Cardiac fibroblast (primary cell): ENCODE measurements at regions not wholly inside any gene's neighbourhood (a gene's known extent, or its start where the extent isn't known, plus 50 kb on each side); places are given as distances from the start of the nearest gene placed in this dataset.

Experiments
- DNase-seq, 2 donors: peaks; one replicate each; pipeline versions ENCODE4 v3.0.0 to v3.0.0-alpha.2; 2010; ENCODE audit warnings: low read depth in 2 of 2
- H3K4me3 ChIP-seq, 2 donors: replicated peaks in 1 of 2; 1 replicate in 1 of 2; 2 replicates in 1 of 2; pipeline ENCODE4 v1.5.1; 2011; ENCODE audit warnings: low read depth in 2 of 2, low read length in 2 of 2, mild to moderate bottlenecking in 2 of 2, moderate library complexity in 1 of 2
- TF ChIP-seq, protein P1 (sequence below): IDR thresholded peaks from one replicate; pipeline ENCODE4 v1.5.1; 2011; ENCODE audit warnings: low read depth, mild to moderate bottlenecking, low read length, inconsistent platforms

DNA sequence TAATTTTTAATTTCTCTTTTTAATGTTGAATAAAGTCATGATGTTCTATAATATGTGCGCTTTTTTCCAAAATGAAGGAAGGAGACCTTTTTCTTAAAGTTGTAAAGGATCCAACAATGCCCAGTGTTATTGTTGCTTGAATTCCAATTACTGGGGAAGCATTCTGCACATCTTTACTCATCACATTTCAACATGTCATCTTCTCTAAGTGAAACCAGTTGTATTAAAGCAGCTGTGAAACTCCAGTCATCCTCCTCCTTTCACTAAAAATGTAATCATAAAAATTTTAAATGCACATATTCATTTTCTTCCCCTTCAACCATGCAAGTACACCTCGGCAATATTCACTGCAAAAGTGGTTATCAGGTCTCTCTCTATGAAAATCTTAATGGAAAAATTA is 722.7 kb downstream of the TSN start:
- TF ChIP-seq, protein P1, sequence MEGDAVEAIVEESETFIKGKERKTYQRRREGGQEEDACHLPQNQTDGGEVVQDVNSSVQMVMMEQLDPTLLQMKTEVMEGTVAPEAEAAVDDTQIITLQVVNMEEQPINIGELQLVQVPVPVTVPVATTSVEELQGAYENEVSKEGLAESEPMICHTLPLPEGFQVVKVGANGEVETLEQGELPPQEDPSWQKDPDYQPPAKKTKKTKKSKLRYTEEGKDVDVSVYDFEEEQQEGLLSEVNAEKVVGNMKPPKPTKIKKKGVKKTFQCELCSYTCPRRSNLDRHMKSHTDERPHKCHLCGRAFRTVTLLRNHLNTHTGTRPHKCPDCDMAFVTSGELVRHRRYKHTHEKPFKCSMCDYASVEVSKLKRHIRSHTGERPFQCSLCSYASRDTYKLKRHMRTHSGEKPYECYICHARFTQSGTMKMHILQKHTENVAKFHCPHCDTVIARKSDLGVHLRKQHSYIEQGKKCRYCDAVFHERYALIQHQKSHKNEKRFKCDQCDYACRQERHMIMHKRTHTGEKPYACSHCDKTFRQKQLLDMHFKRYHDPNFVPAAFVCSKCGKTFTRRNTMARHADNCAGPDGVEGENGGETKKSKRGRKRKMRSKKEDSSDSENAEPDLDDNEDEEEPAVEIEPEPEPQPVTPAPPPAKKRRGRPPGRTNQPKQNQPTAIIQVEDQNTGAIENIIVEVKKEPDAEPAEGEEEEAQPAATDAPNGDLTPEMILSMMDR, result no peak
- H3K4me3 ChIP-seq, result no peak overlapping the region
- peak; percentile 22 to 30 for DNase-seq

DNA sequence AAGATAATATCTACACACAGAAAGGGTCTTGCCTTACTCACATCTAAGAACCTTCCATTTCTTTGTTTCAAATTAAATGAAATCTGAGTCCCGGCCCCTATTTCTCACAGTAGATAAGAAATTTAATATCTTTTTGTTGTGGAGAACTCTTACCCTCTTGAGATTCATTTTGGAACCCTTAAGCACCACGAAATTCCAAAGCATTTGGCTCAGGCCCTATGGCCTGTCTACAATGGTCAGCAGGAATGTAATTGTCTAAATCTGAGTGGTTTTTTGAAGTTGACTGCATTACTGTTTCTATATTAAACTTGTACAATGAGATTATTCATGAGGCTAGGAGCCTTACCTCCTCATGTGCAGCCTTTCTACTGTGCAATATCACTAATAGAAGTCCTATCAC is 723.3 kb downstream of the TSN start:
- H3K4me3 ChIP-seq, result no peak overlapping the region
- DNase-seq, result peak; percentile 22 to 65
- TF ChIP-seq, protein P1, result no peak

DNA sequence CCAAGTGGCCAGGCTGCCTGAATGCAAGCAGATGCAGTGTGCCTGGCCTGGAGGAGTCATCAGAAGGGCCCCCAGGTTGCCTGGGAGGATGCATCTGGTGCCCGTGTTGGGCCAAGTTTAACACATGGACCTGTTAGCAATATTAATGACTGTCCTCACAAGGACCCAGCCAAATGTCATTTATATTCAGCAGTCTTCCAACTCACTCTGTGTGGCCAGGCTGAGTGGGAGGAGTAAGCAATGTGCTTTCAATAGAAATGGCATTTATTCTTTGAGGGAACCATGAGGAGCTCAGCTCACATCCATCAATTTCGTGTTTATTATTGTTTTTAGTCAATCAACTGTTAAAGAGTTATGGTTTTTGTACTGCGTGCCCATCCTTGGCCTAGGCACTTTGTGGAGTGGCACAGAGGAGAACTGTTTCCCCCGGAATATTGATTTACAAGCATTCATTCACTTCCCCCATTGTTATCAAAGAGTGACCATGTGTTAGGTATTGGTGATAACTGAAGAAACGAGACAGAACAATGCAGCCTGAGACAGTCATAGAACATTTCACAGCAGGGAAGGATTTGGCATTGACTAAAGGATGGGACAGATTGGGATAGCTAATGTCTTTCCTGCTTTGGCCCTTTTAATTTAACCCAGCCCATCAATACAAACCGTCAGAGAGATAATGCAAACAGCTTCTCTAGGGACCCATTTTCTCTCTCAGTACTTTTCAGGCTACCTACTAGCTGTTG is 725.2 kb downstream of the TSN start:
- DNase-seq, result no peak
- H3K4me3 ChIP-seq, result no peak overlapping the region
- TF ChIP-seq, protein P1, result no peak

DNA sequence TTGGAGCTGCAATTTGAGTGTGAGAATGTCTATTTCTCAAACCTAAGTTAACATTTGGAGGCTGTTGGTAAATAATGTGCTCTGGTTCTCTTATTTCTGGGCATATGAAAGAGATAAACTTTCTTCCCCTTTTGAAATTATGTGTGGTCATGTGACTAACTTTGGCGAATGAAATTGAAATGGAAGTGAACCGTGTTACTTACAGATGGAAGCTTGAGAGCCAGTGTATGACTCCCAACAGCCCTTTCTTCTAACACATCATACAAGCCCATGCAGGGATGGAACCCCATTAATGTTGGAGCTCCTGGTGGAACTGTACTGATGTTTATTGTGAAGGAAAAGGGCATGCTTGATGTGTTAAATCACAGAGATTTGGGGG is 725.8 kb downstream of the TSN start:
- DNase-seq, result no peak
- TF ChIP-seq, protein P1, result no peak
- no peak overlapping the region for H3K4me3 ChIP-seq

DNA sequence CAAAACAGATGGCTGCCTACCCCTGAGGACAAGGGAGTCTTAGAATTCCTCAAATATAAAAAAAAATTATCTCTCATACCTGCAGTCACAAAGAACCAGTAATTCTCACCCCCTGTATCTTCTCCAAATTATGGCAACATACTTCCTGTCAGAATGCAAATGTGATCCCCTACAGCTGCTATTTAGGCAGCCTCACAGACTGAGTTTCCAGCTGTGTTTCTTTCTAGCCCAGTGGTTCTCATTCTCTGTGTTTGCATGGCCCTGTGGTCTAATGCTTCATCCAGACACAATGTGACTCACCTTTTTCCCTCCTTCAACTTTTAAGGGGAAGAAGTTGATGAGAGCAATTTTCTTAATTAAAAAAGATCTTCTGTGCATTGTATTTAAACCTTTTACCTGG is 726.3 kb downstream of the TSN start:
- H3K4me3 ChIP-seq, result no peak overlapping the region
- peak; percentile 36 to 42 for DNase-seq
- TF ChIP-seq, protein P1, result no peak

DNA sequence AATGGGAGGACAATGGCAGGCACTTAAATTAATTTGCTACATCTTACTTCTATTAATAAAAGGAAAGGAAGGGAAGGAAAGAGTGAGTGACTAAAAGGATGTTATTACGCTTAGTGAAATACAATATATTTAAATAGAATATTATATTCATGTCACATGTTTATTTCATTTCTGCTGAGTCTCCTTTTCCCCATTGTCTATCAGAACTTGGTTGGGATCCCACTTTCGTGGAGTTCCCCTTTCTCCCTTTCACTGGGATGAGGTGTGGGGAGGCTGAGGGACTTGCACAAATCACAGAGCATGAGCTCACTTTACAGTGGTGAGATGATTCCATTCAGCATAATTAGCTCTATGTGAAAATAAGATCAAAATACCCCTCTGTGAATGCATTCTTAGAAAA is 730.6 kb downstream of the TSN start:
- DNase-seq, result no peak
- no peak overlapping the region for H3K4me3 ChIP-seq
- TF ChIP-seq, protein P1, result no peak

DNA sequence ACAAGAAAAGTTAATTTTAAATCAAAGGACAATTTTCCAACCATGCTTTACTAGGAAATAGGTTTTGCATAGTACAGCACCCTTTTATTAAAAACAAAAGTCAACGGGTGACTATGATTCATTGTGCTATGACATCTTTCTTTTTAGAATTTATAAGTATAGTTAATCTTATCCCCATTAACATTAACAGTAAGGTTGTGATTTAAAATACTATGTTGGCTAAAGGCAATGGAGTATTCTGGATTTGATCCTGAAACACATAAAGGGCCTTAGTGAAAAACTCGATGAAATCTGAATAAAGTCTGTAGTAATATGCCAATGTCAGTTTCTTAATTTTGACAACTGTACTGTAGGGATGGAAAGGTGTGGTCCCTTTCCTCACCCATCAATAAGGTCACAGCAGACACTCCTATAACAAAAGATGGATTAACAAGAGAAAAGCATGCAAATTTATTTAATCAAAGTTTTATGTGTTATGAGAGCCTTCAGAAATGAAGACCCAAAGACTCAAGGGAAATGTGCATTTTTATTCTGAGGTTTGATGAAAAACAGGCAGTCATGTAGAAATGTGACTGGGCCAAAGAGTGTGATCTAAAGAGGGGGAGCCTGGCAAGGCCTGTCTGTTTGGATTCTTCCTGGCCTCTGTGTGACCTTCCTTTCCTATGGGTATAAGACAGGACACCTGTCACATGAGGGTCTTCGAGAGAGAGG is 731.4 kb downstream of the TSN start:
- H3K4me3 ChIP-seq, result no peak overlapping the region
- no peak for DNase-seq
- TF ChIP-seq, protein P1, result no peak
